EH (cell line): ENCODE measurements at regions not wholly inside any gene's neighbourhood (a gene's known extent, or its start where the extent isn't known, plus 50 kb on each side); places are given as distances from the start of the nearest gene placed in this dataset.
"Not testable (repeated sequence)": the region's sequence is repeated elsewhere in the genome, so short reads cannot be mapped to it uniquely, and the experiment has no call there.

Experiments used
- DNase-seq: peaks from one replicate; pipeline ENCODE4 v3.0.0-alpha.2; 2015; ENCODE audit warnings: low read depth

DNA sequence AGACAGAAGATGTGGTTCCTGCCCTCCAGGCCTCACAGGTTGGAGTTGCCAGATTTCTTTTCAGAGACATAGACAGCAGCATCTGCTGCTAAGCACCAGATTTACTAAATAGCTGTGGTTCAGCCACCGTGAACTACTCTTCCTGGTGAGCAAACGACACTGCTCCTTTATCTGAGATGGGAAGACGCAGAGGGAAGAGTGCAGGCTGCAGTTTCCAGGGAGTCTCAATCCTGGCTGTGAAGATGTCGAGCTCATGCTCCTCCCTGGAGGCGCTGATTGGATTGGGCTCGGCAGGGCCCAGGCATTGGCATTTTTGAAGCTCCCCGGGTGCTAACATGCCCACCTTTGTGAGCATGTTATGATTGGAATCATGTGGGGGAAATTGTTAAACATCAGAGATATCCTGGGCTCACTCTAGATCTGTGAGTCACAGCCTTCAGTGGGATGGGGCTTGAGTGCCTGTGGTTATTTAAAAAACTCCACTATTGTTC is 314.8 kb downstream of the TSN start:
- peak; percentile 49 for DNase-seq

GRCh38 chr2:122072666-122073065 is 317.2 kb downstream of the TSN start:
- peak; percentile 63 for DNase-seq

- DNase-seq: no peak
Measured at GRCh38 chr2:122074201-122074600, 318.8 kb downstream of the TSN start.

DNA sequence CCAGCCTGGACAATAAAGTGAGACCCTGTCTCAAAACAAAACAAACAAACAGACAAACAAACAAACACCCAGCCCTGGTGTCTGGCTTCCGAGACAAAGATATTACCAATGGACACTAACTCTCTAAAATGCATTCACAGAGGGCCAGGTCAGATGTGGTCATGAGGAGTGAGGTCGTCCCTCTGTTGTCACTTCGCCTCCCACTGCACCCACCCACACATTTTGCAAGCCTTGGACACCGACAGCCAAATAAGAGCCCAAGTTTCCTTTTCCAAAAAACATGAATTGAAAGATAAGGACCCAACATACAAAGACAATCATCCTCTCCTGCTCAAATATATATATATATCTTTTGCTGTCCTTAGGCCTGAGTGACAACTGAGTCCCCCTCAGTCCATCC is 319.9 kb downstream of the TSN start:
- DNase-seq: no peak

DNA sequence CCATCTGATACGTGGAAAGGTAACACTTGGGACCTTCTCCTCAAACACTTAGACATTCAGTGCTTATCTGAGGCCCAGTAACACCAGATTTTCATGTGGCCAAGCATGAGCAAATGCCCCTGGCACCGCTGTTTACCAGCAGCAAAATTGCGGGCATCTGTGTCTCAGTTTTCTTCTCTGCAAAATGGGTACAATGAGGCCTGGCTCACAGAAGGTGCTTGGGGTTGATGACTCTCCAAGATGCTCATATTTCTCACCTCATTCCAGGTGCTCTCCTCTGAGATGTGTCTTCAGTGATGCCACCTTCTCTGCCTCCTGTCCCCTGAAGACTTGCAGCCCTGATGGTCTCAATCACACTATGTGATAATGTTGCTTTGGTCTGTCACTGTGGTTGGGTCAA is 321.7 kb downstream of the TSN start:
- DNase-seq: no peak

DNA sequence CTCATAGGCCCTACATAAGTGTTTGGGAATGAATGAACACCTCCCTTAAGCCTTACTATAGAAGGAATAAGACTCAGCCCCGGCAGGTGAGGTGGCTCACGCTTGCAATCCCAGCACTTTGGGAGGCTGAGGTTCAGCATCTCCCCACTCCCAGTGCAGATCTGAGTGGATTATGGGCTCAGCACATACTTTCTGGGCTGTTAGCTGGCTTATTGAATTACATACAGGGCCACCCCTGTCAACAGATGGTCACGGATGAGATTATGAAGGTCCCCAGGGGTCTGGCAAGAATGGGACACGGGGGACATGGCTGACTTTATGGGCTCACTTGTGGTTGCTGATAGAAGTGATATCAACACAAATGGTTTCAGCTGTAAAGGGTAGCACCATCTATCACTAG is 322.3 kb downstream of the TSN start:
- DNase-seq: no peak

- DNase-seq: peak; percentile 56
Measured at GRCh38 chr2:122078451-122078850, 323.0 kb downstream of the TSN start.

DNA sequence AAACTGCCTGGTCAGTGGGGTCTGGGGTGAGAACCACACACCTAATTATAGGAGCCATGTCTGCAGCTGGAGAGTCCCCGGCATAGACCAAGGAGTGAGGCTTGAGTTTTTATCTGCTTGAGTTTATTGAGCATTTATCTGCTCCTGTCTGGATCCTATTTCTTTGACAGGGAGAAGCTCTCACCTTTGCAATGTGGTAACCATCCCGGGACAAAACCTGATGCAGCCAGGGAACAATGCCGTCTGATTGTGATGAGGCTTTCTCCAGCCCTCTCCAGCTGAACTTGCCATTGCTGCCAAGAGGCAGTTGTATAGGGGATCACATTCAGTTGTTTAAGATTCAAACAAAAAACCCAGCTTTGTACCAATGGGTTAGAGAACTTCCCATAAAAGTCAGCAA is 324.4 kb downstream of the TSN start:
- no peak for DNase-seq

DNA sequence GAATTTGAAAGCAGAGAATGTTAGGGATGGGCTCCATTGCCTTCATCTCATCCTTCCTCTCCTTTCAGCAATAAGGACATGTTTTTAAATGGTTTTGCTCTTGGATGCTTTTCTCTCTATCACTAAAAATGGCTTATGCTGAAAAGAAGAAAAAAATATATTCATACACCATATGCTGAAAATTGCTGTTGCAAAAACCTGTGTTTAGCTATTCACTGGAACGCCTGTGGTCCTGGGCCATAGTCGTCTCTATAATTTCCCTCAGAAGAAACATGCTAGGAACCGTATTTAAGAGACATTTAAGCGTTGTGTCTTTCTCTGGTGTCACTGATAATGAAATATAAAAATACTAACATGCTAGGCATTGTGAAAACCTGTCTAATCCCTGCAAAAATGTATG is 324.9 kb downstream of the TSN start:
- DNase-seq: no peak

DNA sequence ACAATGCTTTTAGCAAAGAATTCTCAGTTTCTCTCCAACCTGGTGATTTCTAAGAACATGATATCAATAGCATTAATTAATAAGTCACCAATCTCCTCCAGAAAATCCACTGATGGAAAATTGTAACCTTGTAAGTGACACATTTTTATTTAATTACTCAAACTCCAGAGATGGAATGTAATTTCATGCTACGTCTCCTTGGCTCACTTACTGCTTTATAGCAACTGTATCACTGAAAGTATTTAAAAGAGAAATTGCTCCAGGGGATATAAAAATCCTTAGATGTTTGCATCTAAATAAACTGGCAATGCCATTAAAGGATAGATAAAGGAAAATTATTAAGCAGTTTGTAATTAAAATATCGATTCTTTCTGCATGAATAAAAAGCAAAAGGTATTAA is 325.4 kb downstream of the TSN start:
- no peak for DNase-seq

DNA sequence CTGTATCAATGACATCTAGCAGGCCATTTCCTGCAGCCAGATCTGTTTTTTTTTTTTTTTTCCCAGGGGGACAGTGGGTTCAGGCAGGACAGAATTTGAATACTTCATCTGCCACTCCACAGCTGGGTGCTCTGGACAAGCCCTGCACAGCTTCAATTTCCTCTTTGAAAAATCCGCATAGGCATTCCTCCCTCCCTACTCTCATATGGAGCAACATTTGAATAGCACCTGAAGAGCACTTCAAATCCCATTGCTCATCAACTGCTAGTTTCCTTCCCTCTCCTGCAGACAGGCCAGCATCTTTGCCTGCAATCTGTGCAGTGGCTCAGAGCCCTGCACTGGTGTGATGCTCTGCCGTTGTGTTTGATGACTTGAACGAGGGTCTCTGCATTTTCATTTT is 326.3 kb downstream of the TSN start:
- DNase-seq: no peak

DNA sequence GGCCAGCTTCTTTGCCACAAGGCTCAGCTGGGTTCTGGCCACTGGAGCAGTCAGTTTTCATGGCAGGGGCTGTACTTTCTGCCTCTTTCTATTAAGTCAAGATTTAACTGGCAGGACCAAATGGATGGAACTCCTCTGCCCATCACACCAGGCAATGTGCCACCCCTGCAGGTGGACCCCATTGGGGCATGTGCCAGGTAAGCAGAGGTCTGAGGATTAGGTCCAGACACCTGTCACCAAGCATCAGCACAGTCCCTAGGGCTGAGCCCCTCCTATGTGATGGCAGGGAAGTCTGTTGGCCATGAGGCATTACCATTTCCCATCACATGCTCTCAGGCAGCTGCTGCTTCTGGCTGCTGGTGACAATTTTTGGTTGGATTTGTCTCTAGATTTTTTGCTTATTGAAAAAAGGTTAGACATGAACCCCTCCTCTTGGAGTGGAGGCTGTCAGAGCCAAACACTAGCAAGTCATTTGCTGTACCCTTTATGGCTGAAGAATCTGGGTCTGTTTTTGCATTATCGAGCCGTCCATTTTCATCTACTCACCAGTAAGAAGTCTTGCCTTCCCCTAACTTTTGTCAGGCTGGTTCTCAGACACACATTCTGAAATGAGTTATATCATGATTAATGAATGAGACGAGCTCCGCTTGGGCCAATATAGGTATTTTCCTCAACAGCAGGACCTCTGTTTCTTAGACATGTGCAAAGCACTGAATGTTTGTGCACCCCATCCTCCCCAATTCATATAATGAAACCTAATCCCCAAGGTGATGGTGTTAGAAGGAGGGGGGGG is 328.0 kb downstream of the TSN start:
- DNase-seq: no peak

GRCh38 chr2:122085672-122086071 is 330.2 kb downstream of the TSN start:
- not testable (repeated sequence) for DNase-seq

GRCh38 chr2:122094557-122094956 is 339.1 kb downstream of the TSN start:
- DNase-seq: no peak

DNA sequence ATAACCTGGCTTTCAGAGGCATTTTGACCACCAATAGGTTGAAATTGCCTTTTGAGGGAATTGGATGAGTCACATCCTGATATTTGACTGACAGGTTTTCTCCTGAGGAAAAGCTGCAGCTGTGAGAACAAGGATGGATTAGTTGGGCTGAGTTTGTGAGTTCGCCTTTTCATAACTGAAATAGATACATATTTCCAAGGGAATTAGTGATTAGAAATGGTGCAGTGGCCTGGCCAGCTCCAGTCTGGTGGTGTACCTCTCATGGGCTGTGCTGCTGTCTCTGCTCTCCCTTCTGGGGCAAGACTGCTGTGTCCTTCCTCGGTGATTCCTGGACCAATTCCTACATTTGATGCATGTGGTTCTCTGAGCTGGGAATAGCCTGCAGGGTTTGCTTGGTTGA is 341.3 kb downstream of the TSN start:
- no peak for DNase-seq

DNA sequence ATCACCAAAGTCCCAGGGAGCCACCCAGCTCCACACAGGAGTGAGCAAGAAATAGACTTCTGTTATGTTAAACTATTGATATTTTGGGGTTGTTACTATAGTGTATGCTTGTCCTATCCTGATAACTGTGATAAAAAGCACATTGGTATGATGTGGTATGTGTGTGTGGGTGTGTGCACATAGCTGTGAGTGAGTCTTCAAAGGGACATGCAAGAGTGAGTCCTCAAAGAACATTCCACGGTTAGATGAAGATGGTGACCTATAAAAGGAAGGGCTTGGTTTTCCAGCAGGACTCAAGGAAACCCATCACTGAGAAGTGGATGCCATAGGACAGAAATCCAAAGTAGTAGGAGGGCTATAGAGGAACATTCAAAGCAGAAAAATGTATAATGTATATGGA is 342.9 kb downstream of the TSN start:
- peak; percentile 10 for DNase-seq

- peak; percentile 44 for DNase-seq
Measured at GRCh38 chr2:122100346-122100745, 344.9 kb downstream of the TSN start.

GRCh38 chr2:122100756-122101155 is 345.3 kb downstream of the TSN start:
- peak; percentile 11 for DNase-seq

DNA sequence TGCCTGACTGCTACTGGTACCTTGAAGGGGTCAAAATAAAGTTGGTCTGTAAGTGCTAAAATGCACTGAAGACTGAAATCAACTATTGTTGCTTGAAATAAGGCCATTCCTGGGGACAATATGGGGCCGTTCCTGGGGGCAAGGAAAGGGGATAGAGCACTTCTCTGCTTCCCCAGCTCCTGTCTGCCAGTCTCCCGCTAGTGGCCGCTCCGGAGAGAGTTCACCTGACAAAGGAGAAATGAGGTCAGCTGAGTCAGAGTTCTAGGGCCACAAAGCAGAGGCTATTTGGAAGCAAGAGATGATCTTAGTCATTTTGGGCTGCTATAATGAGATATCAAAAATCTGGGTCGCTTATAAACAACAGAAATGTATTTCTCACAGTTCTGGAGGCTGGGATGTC is 345.9 kb downstream of the TSN start:
- no peak for DNase-seq

DNA sequence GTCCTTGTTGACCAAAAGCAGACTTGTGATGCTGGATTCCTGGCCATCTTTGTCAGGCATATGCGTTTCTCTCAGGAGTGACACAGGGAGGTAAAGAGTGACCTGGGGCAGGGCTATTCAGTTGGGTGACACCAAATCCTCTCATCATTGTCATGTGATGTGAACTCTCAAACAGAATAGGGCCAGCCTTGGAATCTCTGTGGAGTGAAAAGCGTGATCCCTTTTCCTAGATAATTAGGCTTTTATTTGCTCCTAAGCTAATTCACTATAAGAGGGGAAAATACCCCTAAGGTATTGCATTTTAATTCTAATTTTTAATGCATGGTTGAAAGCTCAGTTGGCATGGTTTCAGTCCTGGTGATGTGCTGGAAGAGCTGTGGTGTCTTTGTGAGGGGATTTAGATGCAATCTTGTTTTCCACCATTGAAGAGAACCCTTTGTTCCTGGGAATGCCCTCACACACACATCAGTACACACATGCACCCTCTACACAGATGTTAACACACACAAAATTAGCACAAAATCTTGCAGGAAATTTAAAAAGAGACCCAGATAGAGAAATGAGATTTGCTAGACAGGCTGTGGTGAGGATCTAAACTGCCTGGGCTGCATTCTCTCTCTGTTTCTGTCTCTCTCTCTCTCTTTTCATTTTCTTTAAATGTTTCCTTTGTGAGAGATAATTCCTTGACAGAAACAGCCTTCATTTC is 349.9 kb downstream of the TSN start:
- DNase-seq: no peak

DNA sequence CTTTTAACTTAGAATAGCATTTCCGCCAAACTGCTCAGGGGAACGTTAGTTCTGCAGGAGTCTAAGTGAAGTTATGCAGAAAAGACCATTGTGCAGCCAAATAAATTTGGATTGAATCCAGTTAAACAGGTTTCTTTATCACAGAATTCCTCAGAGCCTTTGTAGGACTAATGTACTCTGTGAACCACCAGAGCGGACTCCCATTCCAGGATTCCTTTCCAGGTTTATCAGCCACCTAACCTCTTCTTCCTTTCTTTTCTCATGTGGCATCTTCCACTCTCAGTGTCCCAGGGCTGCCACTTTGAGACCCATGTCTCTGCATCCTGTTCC is 350.4 kb downstream of the TSN start:
- no peak for DNase-seq

DNA sequence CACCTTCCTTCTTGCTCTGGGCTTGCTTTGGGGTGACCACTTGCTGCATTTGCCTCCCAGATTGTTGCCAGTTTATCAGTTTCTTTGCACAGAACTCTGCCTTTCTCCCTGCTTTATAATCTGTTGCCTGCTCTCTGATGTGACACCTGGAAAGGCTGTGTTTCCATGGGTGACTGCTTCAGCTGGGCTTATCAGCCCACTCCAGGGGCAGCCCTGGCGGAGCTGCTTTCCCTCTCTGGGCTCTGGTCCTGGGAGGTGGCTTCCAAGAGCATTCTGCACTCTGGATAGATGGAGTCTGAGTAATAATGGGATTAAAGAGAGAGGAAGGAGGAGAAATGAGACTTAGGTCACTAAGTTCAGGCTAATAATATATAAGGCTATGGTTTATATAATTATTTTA is 352.7 kb downstream of the TSN start:
- no peak for DNase-seq

GRCh38 chr2:122112216-122113005 is 357.0 kb downstream of the TSN start:
- DNase-seq: no peak
